GM12891 (cell line): ENCODE measurements at regions not wholly inside any gene's neighbourhood (a gene's known extent, or its start where the extent isn't known, plus 50 kb on each side); places are given as distances from the start of the nearest gene placed in this dataset.

Experiments used
- DNase-seq: peaks from one replicate; pipeline ENCODE4 v3.0.0; 2011; ENCODE audit warnings: low spot score; ENCODE audit not compliant: insufficient read length
- FAIRE-seq: peaks from 2 replicates; lab custom pipeline; 2011; peaks lifted over from hg19 to GRCh38; lab: Jason Lieb, UNC
- PAX5 ChIP-seq: IDR thresholded peaks from 2 replicates; pipeline ENCODE4 v1.6.1; 2011; ENCODE audit warnings: low read length, moderate library complexity, mild to moderate bottlenecking; ENCODE audit not compliant: insufficient read depth, severe bottlenecking
- POLR2A ChIP-seq: IDR thresholded peaks from 2 replicates; pipeline ENCODE4 v1.6.1; 2011; ENCODE audit warnings: low read depth, low read length, control low read depth
- POLR2AphosphoS5 ChIP-seq: IDR thresholded peaks from 2 replicates; pipeline ENCODE4 v1.6.1; 2011; ENCODE audit warnings: low read depth, low read length, control low read depth
- POU2F2 ChIP-seq: IDR thresholded peaks from 2 replicates; pipeline ENCODE4 v1.6.1; 2011; ENCODE audit warnings: low read depth, mild to moderate bottlenecking, control low read depth, low read length, moderate library complexity
- SPI1 ChIP-seq: IDR thresholded peaks from 2 replicates; pipeline ENCODE4 v1.6.1; 2011; ENCODE audit warnings: low read depth, low read length, control low read depth
- TAF1 ChIP-seq: IDR thresholded peaks from 2 replicates; pipeline ENCODE4 v1.6.1; 2011; ENCODE audit warnings: low read depth, low read length, control low read depth

DNA sequence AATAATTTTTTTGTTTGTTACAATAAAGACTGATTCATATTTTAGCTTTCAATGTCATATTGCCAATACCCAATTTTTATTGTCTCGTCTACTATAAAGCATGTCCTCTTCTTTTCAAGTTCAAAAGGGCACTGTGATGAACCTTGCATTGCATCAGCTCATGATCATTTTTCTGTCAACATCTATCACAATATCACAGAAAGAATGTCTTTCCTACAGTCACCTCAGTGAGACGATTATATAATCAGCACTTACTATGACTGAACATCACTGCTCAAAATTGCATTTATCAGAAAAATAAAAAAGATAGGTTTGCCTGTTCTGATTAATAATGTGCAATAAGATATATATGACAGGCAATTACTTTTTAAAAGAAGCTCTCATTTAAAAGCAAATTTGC is 228.7 kb upstream of the LRFN5 start:
- no peak for DNase-seq
- FAIRE-seq, result no peak
- no peak for TF ChIP-seq TAF1
- no peak for TF ChIP-seq PAX5
- TF ChIP-seq POLR2AphosphoS5, result no peak
- no peak for TF ChIP-seq SPI1
- TF ChIP-seq POLR2A, result no peak

DNA sequence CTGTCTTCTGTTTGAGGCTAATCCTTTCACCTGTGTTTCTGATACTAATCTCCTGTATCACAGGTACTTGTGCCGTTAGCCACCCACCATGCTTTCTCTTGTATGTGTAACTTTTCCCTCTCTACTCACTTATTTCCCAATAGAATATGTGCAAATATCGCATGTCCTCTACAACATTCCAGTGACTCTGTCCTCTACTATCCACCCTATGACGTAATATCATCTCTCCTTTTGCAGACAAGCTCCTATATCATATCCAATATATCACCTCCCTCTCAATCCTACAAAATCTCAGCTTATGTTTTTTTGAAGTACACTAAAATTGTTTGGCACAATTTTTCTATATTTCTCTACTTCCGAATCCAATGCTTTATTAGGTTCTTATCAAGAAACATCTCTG is 232.6 kb upstream of the LRFN5 start:
- TF ChIP-seq POLR2A, result no peak
- TF ChIP-seq PAX5, result no peak
- no peak for TF ChIP-seq POLR2AphosphoS5
- no peak for TF ChIP-seq TAF1
- no peak for TF ChIP-seq SPI1
- no peak for TF ChIP-seq POU2F2

DNA sequence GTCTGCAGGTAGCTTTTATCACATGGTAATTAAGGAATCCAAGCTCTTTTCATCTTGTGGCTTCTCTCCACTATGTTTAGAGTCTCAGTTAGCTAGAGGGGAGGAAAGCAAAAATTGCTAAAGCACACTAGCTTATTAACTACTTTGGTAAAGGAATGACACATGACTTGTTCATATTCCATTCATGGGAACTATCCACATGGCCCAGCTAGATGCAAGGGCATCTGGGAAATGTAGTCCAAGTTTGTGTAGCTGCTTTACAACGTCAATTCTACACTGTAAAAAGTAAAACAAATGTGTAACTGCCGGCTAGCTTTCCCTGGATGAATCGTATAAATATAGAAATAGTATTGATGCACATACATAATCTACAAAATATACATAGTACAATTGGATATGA is 244.5 kb upstream of the LRFN5 start:
- FAIRE-seq (no peak), DNase-seq (no peak)
- TF ChIP-seq POU2F2, result no peak
- TF ChIP-seq SPI1, result no peak
- no peak for TF ChIP-seq POLR2A
- no peak for TF ChIP-seq PAX5
- TF ChIP-seq POLR2AphosphoS5, result no peak
- no peak for TF ChIP-seq TAF1

More for the DNA sequence above, 232.6 kb upstream of the LRFN5 start:
- DNase-seq (no peak), FAIRE-seq (no peak)

DNA sequence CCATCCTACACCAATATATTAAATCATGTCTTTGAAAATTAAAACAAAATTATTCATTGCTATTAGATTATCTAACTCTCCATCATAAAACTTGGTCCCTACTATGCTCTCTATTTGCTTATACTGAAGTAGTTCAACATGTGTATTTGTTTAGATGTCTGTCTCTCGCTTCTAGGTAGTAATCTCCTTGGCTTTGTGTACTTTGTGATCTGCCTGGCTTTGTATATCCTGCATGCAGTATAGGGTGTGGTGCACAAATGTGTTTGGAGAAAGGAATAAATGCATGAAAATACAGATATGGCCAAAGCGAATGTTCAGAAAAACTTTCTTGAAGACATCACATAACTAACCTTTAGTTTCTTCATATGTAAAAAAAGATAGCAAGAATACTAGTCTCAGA is 246.6 kb upstream of the LRFN5 start:
- no peak for FAIRE-seq
- no peak for DNase-seq
- TF ChIP-seq SPI1 (no peak), POU2F2 (no peak), PAX5 (no peak), POLR2A (no peak), POLR2AphosphoS5 (no peak), TAF1 (no peak)

DNA sequence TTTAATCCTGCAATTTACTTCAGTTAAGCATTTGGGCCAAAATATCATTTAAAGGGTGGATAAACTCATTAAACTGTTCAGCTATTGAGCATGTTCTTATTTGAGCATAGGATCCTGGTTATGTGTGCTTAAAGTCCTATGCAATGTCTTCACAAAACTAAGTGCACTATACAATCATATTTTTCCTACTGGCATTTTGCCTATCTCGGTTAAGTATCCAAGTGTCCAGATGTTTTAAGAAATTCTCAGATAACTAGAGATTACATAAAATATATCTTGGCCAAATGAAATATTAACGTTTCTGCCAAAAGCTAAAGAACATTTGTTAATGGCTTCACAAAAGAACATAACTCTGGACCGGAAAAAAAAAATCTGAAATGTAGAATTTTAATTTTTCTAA is 250.8 kb upstream of the LRFN5 start:
- no peak for TF ChIP-seq POLR2AphosphoS5
- no peak for TF ChIP-seq POU2F2
- no peak for TF ChIP-seq PAX5
- TF ChIP-seq POLR2A, result no peak
- no peak for TF ChIP-seq SPI1
- no peak for TF ChIP-seq TAF1
- no peak for FAIRE-seq
- no peak for DNase-seq

DNA sequence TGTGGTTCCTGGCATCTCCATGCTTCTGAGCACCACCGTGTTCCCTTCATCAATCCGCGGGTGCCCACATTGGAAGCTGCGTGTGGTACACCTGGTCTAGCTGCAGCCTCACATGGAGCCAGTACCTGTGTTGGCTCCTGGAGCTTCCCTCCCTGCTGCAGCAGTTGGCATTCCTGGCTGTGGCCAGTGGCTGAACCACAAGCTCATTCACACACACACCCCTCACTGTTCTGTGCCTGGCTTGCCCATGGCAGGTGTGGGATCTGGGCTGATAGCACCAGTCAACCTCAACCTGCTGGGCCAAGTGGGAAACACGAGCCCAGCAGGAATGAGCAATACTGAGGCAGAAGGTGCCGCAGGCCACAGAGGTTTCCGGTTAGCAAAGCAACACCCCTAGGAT is 256.2 kb upstream of the LRFN5 start:
- TF ChIP-seq POLR2A, result no peak
- TF ChIP-seq PAX5, result no peak
- DNase-seq (no peak), FAIRE-seq (no peak)

DNA sequence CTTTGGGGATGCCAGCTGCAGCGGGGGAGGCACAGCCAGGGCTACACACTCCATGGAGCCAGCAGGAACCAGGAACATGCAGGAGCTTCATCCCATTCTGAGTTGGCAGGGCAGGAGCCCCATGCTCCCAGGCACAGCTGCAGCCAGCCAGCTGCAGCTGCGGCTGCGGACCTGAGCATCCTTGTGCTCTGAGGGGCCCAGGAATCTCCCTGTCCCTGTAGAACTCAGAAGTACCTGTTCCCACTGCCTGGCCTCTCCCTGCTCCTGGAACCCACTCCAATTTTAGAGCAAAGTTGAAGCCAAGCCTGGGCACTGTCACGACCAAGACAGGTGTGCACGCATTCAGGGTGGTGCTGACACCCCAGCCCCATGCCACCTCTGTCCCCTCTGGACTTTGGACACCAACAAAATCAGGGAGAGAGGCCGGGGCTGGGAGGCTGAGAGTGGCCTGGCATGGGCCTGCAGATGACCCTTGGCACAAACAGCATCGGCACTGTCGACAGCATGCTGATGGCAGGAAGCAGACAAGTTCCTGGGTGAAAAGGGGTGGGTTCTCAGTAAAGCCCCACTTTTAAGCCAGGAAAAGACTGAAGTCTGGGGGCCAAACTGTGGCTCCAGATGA is 257.3 kb upstream of the LRFN5 start:
- no peak for DNase-seq
- FAIRE-seq, result no peak
- TF ChIP-seq POLR2AphosphoS5 (no peak), POLR2A (no peak), POU2F2 (no peak), TAF1 (no peak), PAX5 (no peak), SPI1 (no peak)

DNA sequence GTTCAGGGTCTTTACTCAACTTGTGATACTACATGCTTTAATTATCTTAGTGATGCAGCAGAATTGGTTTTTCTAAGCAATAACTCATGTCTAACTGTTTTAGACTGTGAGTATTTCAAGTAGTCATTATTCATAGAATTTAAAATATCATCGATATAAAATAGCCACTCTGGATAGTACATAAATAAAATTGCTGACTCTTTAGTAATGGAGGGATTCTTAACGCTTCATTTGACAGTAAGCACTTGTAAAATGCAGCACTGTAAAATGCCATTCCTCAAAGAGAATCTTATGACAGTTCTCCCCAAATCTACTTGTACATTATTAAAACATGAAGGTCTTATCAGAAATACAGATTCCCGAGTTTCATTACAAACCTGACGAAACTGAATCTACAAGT is 262.8 kb upstream of the LRFN5 start:
- no peak for DNase-seq
- FAIRE-seq, result no peak
- TF ChIP-seq POLR2A (no peak), POU2F2 (no peak), POLR2AphosphoS5 (no peak), TAF1 (no peak), SPI1 (no peak), PAX5 (no peak)

DNA sequence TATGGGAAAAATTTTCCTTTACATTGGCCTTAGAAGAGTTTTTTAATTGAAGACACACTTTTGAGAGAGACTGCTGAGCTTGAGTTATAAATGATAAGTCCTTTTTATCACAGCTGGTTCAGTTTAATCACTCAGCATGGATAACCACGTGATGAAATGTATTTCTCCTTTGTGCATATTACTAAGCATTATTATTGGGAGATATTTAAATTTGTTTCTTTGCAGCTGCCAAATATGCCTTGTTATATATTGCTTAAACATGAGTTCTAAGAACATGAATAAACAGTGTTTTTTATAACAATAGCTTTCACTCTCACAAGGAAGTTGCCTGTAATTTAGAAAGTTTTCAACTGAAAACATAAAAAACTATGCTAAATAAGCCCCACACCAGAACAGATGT is 293.5 kb upstream of the LRFN5 start:
- TF ChIP-seq POLR2A (no peak), SPI1 (no peak), PAX5 (no peak), POLR2AphosphoS5 (no peak), TAF1 (no peak), POU2F2 (no peak)
- FAIRE-seq (no peak), DNase-seq (no peak)

DNA sequence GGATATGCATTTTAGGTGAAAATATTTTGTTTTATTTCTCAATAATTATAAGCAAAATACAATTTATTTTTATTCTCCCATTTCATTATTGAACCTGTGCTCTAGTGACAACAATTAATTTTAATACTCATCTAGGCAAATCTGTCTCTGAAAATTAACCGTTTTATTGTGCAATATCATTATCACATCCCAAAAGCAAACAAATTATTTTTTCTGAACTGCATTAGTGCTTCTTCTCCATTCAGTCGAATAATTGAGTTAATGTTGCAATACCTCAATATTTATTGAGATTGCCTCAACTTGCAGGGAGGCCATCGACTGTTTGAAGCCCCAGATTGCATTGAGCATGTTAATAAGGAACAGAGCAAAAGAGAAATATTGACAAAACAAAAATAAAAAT is 303.2 kb upstream of the LRFN5 start:
- TF ChIP-seq POLR2AphosphoS5, result no peak
- no peak for TF ChIP-seq SPI1
- TF ChIP-seq PAX5, result no peak
- TF ChIP-seq TAF1, result no peak
- TF ChIP-seq POU2F2, result no peak
- TF ChIP-seq POLR2A, result no peak
- DNase-seq (no peak), FAIRE-seq (no peak)
